ENCODE measurements at regions not wholly inside any gene's neighbourhood (a gene's known extent, or its start where the extent isn't known, plus 50 kb on each side); places are given as distances from the start of the nearest gene placed in this dataset.

GRCh38 chr7:87007038-87007437 is 52.4 kb downstream of the ELAPOR2 start:
- H3K9me3 Mint-ChIP-seq: no peaks in the 10 kb centered on the region
- no peak for DNase-seq
- peaks cover 3% of the 10 kb centered on the region; the same call in 1 of the 2 replicates for H3K36me3 Mint-ChIP-seq (ENCODE audit: low read depth)
- no peak for TF ChIP-seq CTCF (IDR thresholded peaks at IDR 0.05)
- H3K27ac Mint-ChIP-seq: no peak overlapping the region
- H3K4me3 Mint-ChIP-seq: no peak overlapping the region
- H3K4me1 Mint-ChIP-seq (ENCODE audit: low read depth): no peaks in the 10 kb centered on the region
- H3K27me3 Mint-ChIP-seq (ENCODE audit: insufficient read depth): peaks cover 2% of the 10 kb centered on the region; the same call in 1 of the 2 replicates

GRCh38 chr7:87004956-87005355 is 54.5 kb downstream of the ELAPOR2 start:
- Mint-ChIP-seq H3K27ac (no peak overlapping the region), H3K27me3 (ENCODE audit: insufficient read depth) (peaks cover 2% of the 10 kb centered on the region; the same call in 1 of the 2 replicates)

GRCh38 chr7:87003872-87004798 is 55.3 kb downstream of the ELAPOR2 start:
- DNase-seq: no peak
- no peaks in the 10 kb centered on the region; the same call in 1 of the 2 replicates for H3K9me3 Mint-ChIP-seq
- peaks cover 1% of the 10 kb centered on the region; the same call in 1 of the 2 replicates for H3K27me3 Mint-ChIP-seq (ENCODE audit: insufficient read depth)
- no peak overlapping the region for H3K4me3 Mint-ChIP-seq
- no peaks in the 10 kb centered on the region for H3K4me1 Mint-ChIP-seq (ENCODE audit: low read depth)
- H3K36me3 Mint-ChIP-seq (ENCODE audit: low read depth): peaks cover 3% of the 10 kb centered on the region; the same call in 1 of the 2 replicates
- TF ChIP-seq CTCF (IDR thresholded peaks at IDR 0.05): no peak
- no peak overlapping the region for H3K27ac Mint-ChIP-seq

More at GRCh38 chr7:87004956-87005355, 54.5 kb downstream of the ELAPOR2 start:
- Mint-ChIP-seq H3K9me3 (no peaks in the 10 kb centered on the region; the same call in 1 of the 2 replicates), H3K4me3 (no peak overlapping the region), H3K36me3 (ENCODE audit: low read depth) (peaks cover 3% of the 10 kb centered on the region; the same call in 1 of the 2 replicates), H3K4me1 (ENCODE audit: low read depth) (no peaks in the 10 kb centered on the region)
- DNase-seq: no peak
- no peak for TF ChIP-seq CTCF (IDR thresholded peaks at IDR 0.05)

- H3K4me3 Mint-ChIP-seq: no peak overlapping the region
- H3K9me3 Mint-ChIP-seq: peaks cover 2% of the 10 kb centered on the region
- TF ChIP-seq CTCF (IDR thresholded peaks at IDR 0.05): no peak
- H3K27ac Mint-ChIP-seq: no peak overlapping the region
- H3K4me1 Mint-ChIP-seq (ENCODE audit: low read depth): no peaks in the 10 kb centered on the region
- H3K36me3 Mint-ChIP-seq (ENCODE audit: low read depth): peaks cover 3% of the 10 kb centered on the region; the same call in 1 of the 2 replicates
- H3K27me3 Mint-ChIP-seq (ENCODE audit: insufficient read depth): no peaks in the 10 kb centered on the region; the same call in 1 of the 2 replicates
- DNase-seq: no peak
These were observed 58.2 kb downstream of the ELAPOR2 start for GRCh38 chr7:87001214-87001613.

GRCh38 chr7:87000344-87000743 is 59.1 kb downstream of the ELAPOR2 start:
- Mint-ChIP-seq H3K4me3 (no peak overlapping the region), H3K27me3 (ENCODE audit: insufficient read depth) (no peaks in the 10 kb centered on the region; the same call in 1 of the 2 replicates), H3K27ac (no peak overlapping the region), H3K4me1 (ENCODE audit: low read depth) (no peaks in the 10 kb centered on the region), H3K9me3 (peaks cover 7% of the 10 kb centered on the region), H3K36me3 (ENCODE audit: low read depth) (peaks cover 3% of the 10 kb centered on the region; the same call in 1 of the 2 replicates)
- no peak for DNase-seq
- TF ChIP-seq CTCF (IDR thresholded peaks at IDR 0.05): no peak

Data from HFFc6 (cell line).